Keratinocyte (primary cell): ENCODE measurements at regions not wholly inside any gene's neighbourhood (a gene's known extent, or its start where the extent isn't known, plus 50 kb on each side); places are given as distances from the start of the nearest gene placed in this dataset.

Experiments used
- DNase-seq: peaks from one replicate; pipeline ENCODE4 v3.0.0-alpha.2; 2011; ENCODE audit warnings: low read depth, missing footprints, low spot score
- FAIRE-seq: peaks from 2 replicates; lab custom pipeline; 2011; peaks lifted over from hg19 to GRCh38; lab: Jason Lieb, UNC
- H2AFZ ChIP-seq: 2 replicates; pipeline ENCODE4 v1.6.0; 2012; ENCODE audit warnings: low read length, control low read depth, inconsistent platforms; ENCODE audit not compliant: control insufficient read depth
- H3K27ac ChIP-seq: 2 replicates; pipeline ENCODE4 v1.5.1; 2011; ENCODE audit warnings: low read length; ENCODE audit not compliant: control insufficient read depth, insufficient read depth
- H3K27me3 ChIP-seq: 3 replicates; pipeline ENCODE4 v1.6.0; 2011; ENCODE audit warnings: low read length; ENCODE audit not compliant: control insufficient read depth, insufficient read depth; ENCODE audit errors: extremely low read depth
- H3K36me3 ChIP-seq, 2 experiments: 2 replicates in 1 of 2; 3 replicates in 1 of 2; pipeline ENCODE4 v1.5.1; 2011; ENCODE audit warnings: low read length in 2 of 2, mild to moderate bottlenecking in 1 of 2; ENCODE audit not compliant: control insufficient read depth in 2 of 2, insufficient read depth in 2 of 2; ENCODE audit errors: extremely low read depth in 1 of 2
- H3K4me1 ChIP-seq: 3 replicates; pipeline ENCODE4 v1.5.1; 2011; ENCODE audit warnings: low read length; ENCODE audit not compliant: control insufficient read depth, insufficient read depth; ENCODE audit errors: extremely low read depth
- H3K4me2 ChIP-seq: 3 replicates; pipeline ENCODE4 v1.6.0; 2011; ENCODE audit warnings: low read depth, low read length; ENCODE audit not compliant: control insufficient read depth, insufficient read depth; ENCODE audit errors: extremely low read depth
- H3K4me3 ChIP-seq, 3 experiments: fragments of 200-600 bp in 1 of 3; sonication (generic) in 1 of 3; 2 replicates in 2 of 3; 3 replicates in 1 of 3; pipeline ENCODE4 v1.5.1; 2011 to 2016; ENCODE audit warnings: low read length in 3 of 3, mild to moderate bottlenecking in 3 of 3, control low read depth in 2 of 3, inconsistent platforms in 1 of 3, low read depth in 1 of 3, mixed read lengths in 1 of 3, mixed run types in 1 of 3, moderate library complexity in 1 of 3; ENCODE audit not compliant: control insufficient read depth in 2 of 3, insufficient read depth in 2 of 3; ENCODE audit errors: extremely low read depth in 1 of 3
- H3K79me2 ChIP-seq: 2 replicates; pipeline ENCODE4 v1.6.0; 2012; ENCODE audit warnings: low read length; ENCODE audit not compliant: control insufficient read depth, insufficient read depth
- H3K9ac ChIP-seq: 3 replicates; pipeline ENCODE4 v1.6.0; 2011; ENCODE audit warnings: low read length; ENCODE audit not compliant: control insufficient read depth, insufficient read depth; ENCODE audit errors: extremely low read depth
- H3K9me1 ChIP-seq: 3 replicates; pipeline ENCODE4 v1.6.0; 2011; ENCODE audit warnings: low read length; ENCODE audit not compliant: control insufficient read depth, insufficient read depth; ENCODE audit errors: extremely low read depth
- H3K9me3 ChIP-seq: 2 replicates; pipeline ENCODE4 v1.5.1; 2012; ENCODE audit warnings: low read depth, low read length; ENCODE audit not compliant: control insufficient read depth
- H4K20me1 ChIP-seq: 3 replicates; pipeline ENCODE4 v1.6.0; 2011; ENCODE audit warnings: low read length; ENCODE audit not compliant: control insufficient read depth, insufficient read depth; ENCODE audit errors: extremely low read depth
- EZH2 ChIP-seq: IDR thresholded peaks from one replicate; pipeline ENCODE4 v1.6.1; 2012; ENCODE audit warnings: inconsistent platforms, mild to moderate bottlenecking, low read length, moderate library complexity
- dilution Hi-C: fragments of 300-500 bp; cut with MboI; formaldehyde crosslinking; loops from one replicate; pipeline ENCODE4 v1.7.0; 2020; ENCODE audit warnings: low sequenced_read_pairs; ENCODE audit not compliant: extremely low pct_ligation_motif_present
- TF ChIP-seq, protein P1 (sequence below), 3 experiments: IDR thresholded peaks in 1 of 3; conservative IDR thresholded peaks in 1 of 3; optimal IDR thresholded peaks in 1 of 3; 2 replicates in 2 of 3; 3 replicates in 1 of 3; pipeline versions ENCODE3 to v1.5.1; 2011; ENCODE audit warnings: low read length in 3 of 3, mild to moderate bottlenecking in 3 of 3, moderate library complexity in 2 of 3, control low read depth in 1 of 3, inconsistent platforms in 1 of 3; ENCODE audit not compliant: insufficient read depth in 2 of 3; ENCODE audit errors: extremely low read depth in 1 of 3

DNA sequence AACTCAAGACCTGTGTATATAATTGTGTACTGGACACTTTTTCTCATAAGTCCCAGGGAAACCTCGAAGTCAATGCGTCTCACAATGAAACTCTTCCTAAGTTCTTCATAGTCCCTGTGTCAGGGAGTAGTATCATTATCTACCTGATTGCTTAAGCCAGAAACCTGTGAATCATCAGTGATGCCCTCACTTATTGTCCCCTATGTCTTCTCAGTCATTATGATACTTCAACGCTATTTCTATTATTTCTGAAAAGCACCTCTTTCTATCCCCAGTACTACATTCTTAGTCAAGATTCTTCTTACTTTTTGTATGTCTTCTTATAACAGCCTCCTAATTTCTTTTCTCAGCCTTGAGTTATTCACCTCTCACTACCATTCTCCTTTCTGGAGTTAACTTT lies 94.3 kb downstream of the OTUD1 start:
- Histone ChIP-seq H2AFZ (no peak overlapping the region), H3K27ac (no peak overlapping the region), H3K79me2 (no peaks in the 10 kb centered on the region), H3K9me3 (no peaks in the 10 kb centered on the region), H3K36me3 (no peaks in the 10 kb centered on the region), H3K27me3 (peaks cover 3% of the 10 kb centered on the region), H3K4me2 (no peak overlapping the region), H3K9me1 (no peaks in the 10 kb centered on the region), H3K9ac (no peak overlapping the region), H3K4me3 (no peak overlapping the region), H4K20me1 (no peaks in the 10 kb centered on the region), H3K4me1 (peaks cover 3% of the 10 kb centered on the region)
- DNase-seq, result no peak
- FAIRE-seq, result no peak
- dilution Hi-C loops, result loop anchor here (25.0 kb wide), 1 partner anchor 221 kb away; no protein-coding TSS in a partner anchor
- no peak for TF ChIP-seq EZH2
- TF ChIP-seq, protein P1, sequence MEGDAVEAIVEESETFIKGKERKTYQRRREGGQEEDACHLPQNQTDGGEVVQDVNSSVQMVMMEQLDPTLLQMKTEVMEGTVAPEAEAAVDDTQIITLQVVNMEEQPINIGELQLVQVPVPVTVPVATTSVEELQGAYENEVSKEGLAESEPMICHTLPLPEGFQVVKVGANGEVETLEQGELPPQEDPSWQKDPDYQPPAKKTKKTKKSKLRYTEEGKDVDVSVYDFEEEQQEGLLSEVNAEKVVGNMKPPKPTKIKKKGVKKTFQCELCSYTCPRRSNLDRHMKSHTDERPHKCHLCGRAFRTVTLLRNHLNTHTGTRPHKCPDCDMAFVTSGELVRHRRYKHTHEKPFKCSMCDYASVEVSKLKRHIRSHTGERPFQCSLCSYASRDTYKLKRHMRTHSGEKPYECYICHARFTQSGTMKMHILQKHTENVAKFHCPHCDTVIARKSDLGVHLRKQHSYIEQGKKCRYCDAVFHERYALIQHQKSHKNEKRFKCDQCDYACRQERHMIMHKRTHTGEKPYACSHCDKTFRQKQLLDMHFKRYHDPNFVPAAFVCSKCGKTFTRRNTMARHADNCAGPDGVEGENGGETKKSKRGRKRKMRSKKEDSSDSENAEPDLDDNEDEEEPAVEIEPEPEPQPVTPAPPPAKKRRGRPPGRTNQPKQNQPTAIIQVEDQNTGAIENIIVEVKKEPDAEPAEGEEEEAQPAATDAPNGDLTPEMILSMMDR (optimal IDR thresholded peaks at IDR 0.05 in 1 of 3, IDR thresholded peaks at IDR 0.05 in 1 of 3, conservative IDR thresholded peaks at IDR 0.05 in 1 of 3; ENCODE audit: extremely low read depth in 1 of 3, insufficient read depth in 2 of 3, low read length in 3 of 3), result no peak

DNA sequence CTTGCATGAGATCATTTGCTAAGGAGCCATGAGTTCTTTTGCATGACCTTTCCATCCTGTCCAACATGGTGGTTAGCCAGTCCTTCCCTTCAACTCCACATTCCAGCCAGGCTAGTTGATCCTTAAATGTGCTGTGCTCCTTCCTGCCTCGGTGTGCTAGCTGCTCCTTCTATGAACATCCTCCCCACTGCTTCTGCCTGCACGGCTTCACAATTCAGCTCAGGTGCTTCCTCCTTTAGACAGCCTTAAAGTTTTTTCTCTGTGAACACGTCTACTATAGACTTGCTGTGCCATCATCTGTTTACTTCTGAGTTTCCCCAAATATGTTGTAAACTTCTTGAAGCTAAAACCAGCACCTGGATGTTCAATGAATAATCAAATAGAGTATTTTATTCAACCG lies 95.5 kb downstream of the OTUD1 start:
- H3K79me2 ChIP-seq, result no peaks in the 10 kb centered on the region
- peaks cover 3% of the 10 kb centered on the region for H3K27me3 ChIP-seq
- no peaks in the 10 kb centered on the region for H3K9me3 ChIP-seq
- H3K4me2 ChIP-seq, result no peak overlapping the region
- TF ChIP-seq EZH2, result no peak
- TF ChIP-seq, protein P1 (optimal IDR thresholded peaks at IDR 0.05 in 1 of 3, IDR thresholded peaks at IDR 0.05 in 1 of 3, conservative IDR thresholded peaks at IDR 0.05 in 1 of 3; ENCODE audit: extremely low read depth in 1 of 3, insufficient read depth in 2 of 3, low read length in 3 of 3), result no peak
- H3K9me1 ChIP-seq, result no peaks in the 10 kb centered on the region
- no peaks in the 10 kb centered on the region for H4K20me1 ChIP-seq
- DNase-seq, result no peak
- no peaks in the 10 kb centered on the region for H3K36me3 ChIP-seq
- no peak for FAIRE-seq
- H3K4me3 ChIP-seq, result no peak overlapping the region
- dilution Hi-C loops, result loop anchor here (25.0 kb wide), 1 partner anchor 222 kb away; no protein-coding TSS in a partner anchor
- H3K9ac ChIP-seq, result no peak overlapping the region
- no peak overlapping the region for H2AFZ ChIP-seq
- no peak overlapping the region for H3K27ac ChIP-seq
- peaks cover 3% of the 10 kb centered on the region for H3K4me1 ChIP-seq
